ENCODE measurements at regions not wholly inside any gene's neighbourhood (a gene's known extent, or its start where the extent isn't known, plus 50 kb on each side); places are given as distances from the start of the nearest gene placed in this dataset.

DNA sequence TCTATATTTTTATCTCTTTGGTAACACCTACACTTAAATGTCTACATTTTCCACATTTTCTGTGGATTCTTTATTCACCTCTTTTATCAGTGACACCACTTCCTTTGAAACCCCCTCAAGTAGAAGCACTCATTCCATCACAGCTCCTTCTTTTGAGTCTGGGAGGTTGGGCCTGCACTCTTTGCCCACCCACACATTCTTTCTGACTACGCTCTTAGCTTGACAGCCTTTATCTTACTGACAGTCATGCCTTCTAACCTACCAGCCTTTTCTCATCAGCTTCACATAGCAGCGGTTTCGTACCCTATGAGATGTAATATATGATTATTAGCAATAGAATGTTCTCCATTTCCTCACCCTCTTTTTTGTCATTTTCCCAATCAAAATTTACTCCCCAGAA is 151.9 kb downstream of the TNFSF18 start:
- no peak for DNase-seq (ENCODE audit: low read depth, low spot score)
- H3K4me1 Mint-ChIP-seq, result peaks cover 7% of the 10 kb centered on the region
- no peaks in the 10 kb centered on the region for H3K36me3 Mint-ChIP-seq (ENCODE audit: low read depth)
- no peaks in the 10 kb centered on the region for H3K9me3 Mint-ChIP-seq
- H3K4me3 Mint-ChIP-seq, result no peak overlapping the region
- no peak overlapping the region for H3K27ac Mint-ChIP-seq (ENCODE audit: unreplicated experiment)
- no peaks in the 10 kb centered on the region for H3K27me3 Mint-ChIP-seq (ENCODE audit: low read depth)
- TF ChIP-seq, protein P1, sequence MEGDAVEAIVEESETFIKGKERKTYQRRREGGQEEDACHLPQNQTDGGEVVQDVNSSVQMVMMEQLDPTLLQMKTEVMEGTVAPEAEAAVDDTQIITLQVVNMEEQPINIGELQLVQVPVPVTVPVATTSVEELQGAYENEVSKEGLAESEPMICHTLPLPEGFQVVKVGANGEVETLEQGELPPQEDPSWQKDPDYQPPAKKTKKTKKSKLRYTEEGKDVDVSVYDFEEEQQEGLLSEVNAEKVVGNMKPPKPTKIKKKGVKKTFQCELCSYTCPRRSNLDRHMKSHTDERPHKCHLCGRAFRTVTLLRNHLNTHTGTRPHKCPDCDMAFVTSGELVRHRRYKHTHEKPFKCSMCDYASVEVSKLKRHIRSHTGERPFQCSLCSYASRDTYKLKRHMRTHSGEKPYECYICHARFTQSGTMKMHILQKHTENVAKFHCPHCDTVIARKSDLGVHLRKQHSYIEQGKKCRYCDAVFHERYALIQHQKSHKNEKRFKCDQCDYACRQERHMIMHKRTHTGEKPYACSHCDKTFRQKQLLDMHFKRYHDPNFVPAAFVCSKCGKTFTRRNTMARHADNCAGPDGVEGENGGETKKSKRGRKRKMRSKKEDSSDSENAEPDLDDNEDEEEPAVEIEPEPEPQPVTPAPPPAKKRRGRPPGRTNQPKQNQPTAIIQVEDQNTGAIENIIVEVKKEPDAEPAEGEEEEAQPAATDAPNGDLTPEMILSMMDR (conservative IDR thresholded peaks at IDR 0.05), result no peak

DNA sequence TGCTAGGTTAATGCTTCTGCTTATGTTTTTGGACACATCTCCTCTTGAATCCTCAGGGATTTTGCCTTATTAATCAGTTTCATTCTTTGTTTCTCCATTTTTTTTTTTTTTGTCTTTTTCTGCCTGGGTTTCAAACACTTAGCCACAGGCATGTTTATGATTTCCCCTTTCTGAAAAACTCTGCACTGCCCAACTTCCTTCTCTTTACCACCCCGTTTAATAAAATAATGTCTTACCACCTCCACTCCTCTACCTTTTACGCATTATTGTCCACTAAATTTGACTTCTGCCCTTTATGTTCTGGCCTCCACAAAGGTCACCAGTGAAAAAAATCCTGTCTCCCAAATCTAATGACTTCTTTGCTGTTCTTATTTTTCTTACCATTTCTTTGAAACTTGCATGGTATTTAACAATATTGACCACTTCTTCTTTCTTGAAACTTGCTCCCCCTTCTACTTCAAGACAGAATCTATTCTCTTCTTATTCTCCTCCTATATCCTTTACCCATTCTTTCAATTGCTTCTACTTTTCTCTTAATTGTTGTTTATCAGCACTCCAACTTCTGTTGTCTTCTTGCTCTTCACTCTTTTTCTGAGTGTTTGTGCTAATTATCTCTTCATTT is 150.3 kb downstream of the TNFSF18 start:
- Mint-ChIP-seq H3K36me3 (ENCODE audit: low read depth) (no peaks in the 10 kb centered on the region), H3K4me1 (peaks cover 7% of the 10 kb centered on the region), H3K9me3 (no peaks in the 10 kb centered on the region), H3K27me3 (ENCODE audit: low read depth) (no peaks in the 10 kb centered on the region), H3K27ac (ENCODE audit: unreplicated experiment) (no peak overlapping the region), H3K4me3 (no peak overlapping the region)
- no peak for DNase-seq (ENCODE audit: low read depth, low spot score)
- TF ChIP-seq, protein P1 (conservative IDR thresholded peaks at IDR 0.05), result no peak

DNA sequence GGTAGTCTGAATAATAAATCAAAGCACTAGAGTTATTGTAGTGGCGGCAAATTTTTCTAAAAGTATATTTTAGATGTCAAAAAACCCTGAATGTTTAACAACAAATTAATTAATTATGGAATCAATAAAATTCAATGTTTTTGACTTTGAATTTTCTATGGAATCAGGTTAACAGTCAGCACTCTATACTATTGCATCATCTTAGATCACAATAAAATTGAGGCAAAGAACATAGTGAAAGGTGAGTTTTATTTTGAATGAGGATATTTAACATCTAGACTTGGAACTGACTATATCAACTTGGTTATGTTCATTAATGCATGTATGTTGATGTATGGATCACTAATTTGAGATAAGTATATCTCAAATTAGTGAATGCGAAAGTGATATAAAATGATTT is 148.5 kb downstream of the TNFSF18 start:
- DNase-seq (ENCODE audit: low read depth, low spot score), result no peak
- Mint-ChIP-seq H3K27ac (ENCODE audit: unreplicated experiment) (no peak overlapping the region), H3K4me3 (no peak overlapping the region), H3K9me3 (no peaks in the 10 kb centered on the region), H3K4me1 (peaks cover 7% of the 10 kb centered on the region), H3K27me3 (ENCODE audit: low read depth) (no peaks in the 10 kb centered on the region), H3K36me3 (ENCODE audit: low read depth) (no peaks in the 10 kb centered on the region)
- TF ChIP-seq, protein P1 (conservative IDR thresholded peaks at IDR 0.05), result no peak

DNA sequence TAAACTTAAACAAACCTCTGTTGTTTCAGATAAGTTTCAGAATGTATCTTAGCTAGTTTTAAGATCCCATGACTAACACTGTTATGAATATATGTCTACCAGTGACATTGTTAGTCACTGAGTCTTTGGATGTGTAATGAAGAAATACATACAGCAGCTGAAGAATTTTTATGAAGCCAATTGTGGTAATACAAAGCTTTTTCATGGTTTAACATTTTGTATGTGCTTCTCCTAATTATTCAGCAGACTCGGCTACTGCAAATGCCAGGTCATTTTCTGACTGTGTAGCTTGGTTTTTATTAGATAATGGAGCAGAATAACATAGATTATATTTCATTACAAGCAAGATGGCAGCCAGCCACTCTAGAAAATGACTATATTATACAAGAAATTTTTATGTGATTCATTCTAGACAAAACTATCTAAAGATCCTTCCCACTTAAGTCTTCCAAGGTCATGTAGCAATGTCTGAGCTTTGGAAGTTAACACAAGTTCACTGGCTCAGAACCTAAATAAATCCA is 147.8 kb downstream of the TNFSF18 start:
- Mint-ChIP-seq H3K27me3 (ENCODE audit: low read depth) (no peaks in the 10 kb centered on the region), H3K9me3 (no peaks in the 10 kb centered on the region), H3K4me3 (no peak overlapping the region), H3K36me3 (ENCODE audit: low read depth) (no peaks in the 10 kb centered on the region), H3K4me1 (peaks cover 7% of the 10 kb centered on the region), H3K27ac (ENCODE audit: unreplicated experiment) (no peak overlapping the region)
- TF ChIP-seq, protein P1 (conservative IDR thresholded peaks at IDR 0.05), result no peak
- no peak for DNase-seq (ENCODE audit: low read depth, low spot score)

DNA sequence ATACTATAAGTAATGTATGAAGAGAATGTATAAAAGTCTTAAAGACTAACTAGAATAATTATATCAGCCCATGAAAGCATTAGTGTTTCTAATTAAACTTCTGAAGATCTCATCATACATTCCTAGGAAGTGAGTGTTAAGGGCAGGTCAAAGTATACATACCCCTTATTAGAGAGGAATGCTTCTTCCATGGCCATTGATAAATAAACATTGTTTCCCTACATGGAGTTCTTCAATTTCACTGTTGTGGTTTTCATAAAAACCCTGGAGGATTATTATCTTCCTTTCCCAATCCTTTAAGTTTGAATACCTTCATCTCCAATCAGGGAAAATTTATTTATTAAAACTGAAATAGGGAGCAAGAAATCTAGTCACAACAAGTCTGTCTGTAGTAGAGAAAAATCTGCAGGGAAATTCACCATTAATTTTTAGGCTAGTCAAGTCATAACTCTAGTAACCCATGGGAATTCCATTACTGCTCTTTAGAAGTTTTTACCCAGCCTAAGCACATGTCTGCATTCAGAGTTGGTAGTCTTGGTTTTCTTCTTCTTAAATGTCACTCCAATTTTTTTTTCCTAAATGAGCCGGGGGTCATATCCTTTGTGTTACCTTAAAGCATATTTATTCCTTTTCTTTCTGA is 147.0 kb downstream of the TNFSF18 start:
- DNase-seq (ENCODE audit: low read depth, low spot score), result no peak
- TF ChIP-seq, protein P1 (conservative IDR thresholded peaks at IDR 0.05), result no peak
- no peaks in the 10 kb centered on the region for H3K9me3 Mint-ChIP-seq
- H3K4me3 Mint-ChIP-seq, result no peak overlapping the region
- no peak overlapping the region for H3K27ac Mint-ChIP-seq (ENCODE audit: unreplicated experiment)
- H3K4me1 Mint-ChIP-seq, result peaks cover 7% of the 10 kb centered on the region
- H3K36me3 Mint-ChIP-seq (ENCODE audit: low read depth), result no peaks in the 10 kb centered on the region
- no peaks in the 10 kb centered on the region for H3K27me3 Mint-ChIP-seq (ENCODE audit: low read depth)

Measured in neural crest cell (in vitro differentiated cells).